ENCODE measurements at regions not wholly inside any gene's neighbourhood (a gene's known extent, or its start where the extent isn't known, plus 50 kb on each side); places are given as distances from the start of the nearest gene placed in this dataset.

DNA sequence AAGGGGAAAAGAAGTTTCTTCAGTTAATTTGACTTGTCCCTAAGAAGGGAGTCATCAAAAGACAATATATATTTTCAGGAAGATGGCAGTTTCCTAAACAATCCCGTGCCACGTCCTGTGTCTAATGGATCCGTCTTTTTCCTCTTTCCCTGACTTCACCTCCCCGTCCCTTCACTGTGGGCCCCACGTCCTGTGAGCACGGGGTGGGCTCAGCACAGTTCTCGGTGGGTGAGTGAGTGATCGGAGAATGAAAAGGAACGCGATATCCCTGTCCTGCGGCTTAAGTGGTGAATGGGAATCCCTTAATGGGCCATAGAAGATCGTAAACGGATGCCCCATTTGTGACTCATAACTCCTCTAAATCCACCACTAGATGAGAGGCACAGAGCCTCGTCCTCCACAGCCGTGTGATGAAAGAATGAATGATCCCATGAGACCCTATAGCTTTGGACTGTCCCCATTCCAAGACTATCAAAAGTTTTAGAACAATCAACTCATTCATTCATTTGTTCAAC lies 63.5 kb upstream of the PITRM1 start:
- DNase-seq (ENCODE audit: low spot score): no peak

DNA sequence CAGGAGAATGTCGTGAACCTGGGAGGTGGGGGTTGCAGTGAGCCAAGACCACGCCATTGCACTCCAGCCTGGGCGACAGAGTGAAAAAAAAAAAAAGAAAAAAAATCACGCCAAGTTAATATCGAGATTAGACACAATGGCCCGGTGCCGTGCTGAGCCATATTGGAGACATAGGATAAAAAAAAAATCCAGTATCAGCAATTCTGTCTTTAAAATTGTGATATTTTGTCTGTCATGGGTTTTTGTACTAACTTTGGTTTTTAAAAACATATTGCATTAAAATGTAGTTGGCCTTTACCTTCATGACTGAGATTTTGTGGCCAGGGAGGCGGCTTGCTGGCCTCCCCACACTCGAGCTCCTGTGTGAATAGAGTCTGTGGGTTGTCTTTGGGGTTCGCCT lies 62.8 kb upstream of the PITRM1 start:
- DNase-seq (ENCODE audit: low spot score): no peak

DNA sequence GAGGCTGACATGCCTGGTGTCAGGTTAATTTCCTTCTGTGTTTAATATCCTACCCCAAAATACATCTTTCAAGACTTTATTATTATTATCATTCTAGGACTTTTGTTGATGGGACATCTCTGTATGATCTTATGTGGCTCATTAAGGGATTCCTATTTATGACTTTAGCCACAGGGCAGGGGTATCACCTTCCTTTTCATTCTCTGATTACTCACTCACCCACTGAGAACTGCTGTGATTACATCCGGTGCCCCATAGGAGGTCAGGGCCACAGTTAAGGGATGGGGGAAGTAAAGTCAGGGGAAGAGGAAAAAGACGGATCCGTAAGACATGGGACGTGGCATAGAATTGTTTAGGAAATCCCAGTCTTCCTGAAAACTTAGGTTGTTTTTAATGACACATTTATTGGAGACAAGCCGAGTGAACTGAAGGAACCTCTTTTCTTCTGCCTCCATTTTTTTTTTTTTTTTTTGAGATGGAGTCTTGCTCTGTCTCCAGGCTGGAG lies 61.0 kb upstream of the PITRM1 start:
- no peak for DNase-seq (ENCODE audit: low spot score)

DNA sequence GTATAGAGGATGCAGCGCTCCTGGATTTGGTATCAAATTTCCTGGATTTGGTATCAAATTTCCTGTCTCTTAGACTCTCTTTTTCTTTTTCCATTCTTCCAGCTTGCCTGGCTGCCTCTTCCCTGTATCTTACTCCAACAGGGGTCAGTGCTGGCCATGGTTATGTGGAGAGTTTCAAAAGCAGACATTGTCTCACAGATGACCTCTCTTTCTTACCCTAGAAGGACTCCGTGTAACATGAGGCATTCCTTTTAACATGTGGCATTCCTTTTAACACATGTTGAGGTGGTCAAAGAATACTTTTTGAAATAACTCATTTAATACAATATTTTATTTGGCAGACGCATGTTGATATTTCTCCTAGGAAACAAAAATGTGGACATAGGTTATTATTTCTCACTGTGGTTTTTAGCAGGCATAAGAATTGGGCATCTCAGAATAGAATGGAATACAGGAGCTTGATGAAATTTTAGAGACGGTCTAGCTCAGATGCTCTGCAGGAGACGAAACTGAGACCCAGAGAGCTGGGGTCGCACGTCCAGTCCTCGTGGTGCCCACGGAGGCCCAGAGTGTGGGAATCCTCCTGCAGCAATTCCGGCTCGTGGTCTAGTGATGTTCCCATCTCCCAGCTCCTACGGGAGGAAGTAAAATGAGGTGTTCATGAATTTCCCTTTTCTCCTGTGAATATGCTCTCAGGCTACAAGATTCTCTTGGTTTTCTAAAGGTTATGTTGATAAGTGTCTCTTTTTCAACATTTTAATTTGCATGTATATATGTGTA lies 59.6 kb upstream of the PITRM1 start:
- no peak for DNase-seq (ENCODE audit: low spot score)

DNA sequence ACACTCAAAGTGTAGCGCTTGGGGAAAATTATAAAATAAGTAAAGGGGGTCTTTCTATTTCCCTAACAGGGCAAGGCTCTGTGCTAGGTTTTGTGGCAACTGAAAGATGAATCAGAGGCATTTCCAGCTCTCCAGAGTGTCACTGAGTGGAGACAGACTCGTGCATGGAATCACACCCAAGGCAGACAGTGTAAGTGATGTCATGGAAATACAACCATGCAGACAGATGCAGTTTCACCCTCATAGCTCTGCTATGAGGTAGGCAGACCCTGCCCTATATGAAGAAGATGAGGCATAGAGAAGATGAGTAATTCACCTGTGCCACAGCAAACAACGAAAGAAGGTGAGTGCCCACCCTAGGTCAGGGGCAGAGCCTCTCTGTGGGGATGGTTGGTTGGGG lies 57.2 kb upstream of the PITRM1 start:
- no peak for DNase-seq (ENCODE audit: low spot score)

DNA sequence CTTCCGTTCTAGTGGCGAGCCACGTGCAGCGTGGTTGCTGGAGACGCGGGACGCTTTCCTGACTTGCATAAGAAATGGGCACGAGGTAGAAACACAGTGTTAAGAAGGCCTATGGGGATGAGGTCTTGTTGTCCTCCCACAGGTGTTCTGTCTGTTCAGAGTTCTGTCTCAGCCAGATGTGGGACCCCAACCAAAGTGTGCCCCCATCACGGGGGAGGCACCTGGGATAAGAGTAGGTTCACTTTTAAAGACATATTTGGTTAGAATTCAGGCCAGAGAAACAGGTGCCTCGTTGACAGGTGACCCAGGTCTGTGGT lies 56.0 kb upstream of the PITRM1 start:
- no peak for DNase-seq (ENCODE audit: low spot score)

DNA sequence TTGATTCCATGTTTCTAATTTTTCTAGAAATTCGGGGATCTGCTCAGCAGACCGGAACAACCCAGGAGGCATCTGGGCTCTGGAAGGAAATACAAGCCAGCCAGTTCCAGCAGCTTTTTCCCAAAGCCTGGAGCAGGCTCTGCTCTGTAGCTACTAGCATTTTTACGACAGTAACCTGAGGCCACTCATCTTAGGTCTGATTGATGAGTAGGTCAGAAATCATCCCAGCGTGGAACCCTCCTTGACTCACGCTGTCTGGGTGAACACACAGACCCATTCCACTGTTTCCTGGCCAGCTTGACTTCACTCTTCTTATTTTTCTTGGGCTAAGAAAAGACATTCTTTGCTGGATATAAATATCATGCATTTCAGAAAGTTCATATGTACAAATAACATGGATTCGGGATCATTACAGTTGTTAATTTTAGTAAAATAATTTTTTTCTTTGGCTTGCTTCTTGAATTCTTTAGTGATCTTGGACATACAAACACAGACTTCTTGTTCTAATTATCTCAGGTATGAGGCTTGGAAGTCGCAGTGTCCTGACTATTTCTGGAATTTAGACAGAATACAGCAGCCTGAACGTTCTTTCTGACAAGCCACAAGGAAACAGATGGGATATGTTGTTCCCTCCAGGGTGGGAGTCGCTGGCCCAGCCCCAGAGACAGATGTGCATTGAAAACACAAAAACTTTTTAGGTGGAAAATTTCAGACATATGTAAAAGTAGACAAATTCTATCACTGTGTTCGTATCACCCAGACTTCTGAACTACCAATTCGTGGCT lies 54.6 kb upstream of the PITRM1 start:
- DNase-seq (ENCODE audit: low spot score): no peak

DNA sequence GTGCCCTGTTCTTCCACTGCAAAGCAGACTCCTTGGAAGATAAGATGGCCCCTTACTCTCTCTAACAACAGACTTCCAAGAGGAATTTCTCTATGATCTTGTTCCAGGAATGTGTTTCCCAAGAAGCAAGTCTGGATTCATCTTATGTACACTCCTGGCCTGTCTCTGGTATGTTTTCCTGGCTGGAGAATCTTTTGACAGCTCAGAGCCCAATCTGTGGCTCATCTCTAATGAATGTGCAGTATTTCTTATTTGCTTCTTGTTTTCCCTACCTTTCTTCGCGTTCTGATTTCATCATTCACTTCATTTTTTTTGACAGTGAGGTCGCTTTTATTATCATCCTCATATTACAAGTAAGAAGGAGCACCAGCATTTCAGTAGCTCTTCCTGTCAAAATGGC lies 53.0 kb upstream of the PITRM1 start:
- no peak for DNase-seq (ENCODE audit: low spot score)

DNA sequence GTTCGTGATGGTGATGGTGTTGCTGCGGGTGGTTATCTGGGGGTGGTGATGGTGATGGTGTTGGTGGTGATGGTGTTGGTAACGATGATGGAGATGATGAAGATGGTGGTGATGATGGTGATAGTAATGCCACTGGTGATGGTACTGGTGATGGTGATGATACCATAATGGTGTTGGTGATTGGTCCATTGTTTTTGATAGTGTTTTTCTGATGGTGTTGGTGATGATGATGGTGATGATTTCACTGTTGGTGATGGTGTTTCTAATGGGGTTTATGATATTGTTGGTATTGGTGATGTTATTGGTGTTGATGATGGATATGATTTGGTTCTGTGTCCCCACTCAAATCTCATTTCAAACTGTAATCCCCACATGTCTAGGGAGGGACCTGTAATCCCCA lies 51.7 kb upstream of the PITRM1 start:
- no peak for DNase-seq (ENCODE audit: low spot score)

DNA sequence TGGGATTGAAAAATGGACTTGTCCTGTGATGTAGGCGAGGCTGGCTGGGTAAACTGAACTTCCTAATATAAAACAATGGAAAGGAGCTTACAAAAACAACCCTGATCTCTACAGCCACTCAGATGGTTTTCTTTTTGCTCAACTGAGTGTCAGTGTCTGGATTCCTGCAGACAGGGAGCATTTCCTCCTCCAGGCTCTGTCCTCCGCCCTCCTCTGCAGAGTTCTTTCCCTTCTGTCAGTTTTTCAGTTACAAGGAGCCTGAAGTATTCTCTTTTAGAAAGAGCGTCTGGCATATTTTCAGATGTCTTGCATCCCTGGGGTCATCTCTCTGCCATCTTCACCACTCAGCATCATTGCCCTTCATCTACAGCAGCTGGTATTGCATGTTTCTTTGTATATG lies 50.0 kb upstream of the PITRM1 start:
- DNase-seq (ENCODE audit: low spot score): no peak

Data from pons (tissue), 1 donor.